Frontal cortex (tissue), 3 donors: ENCODE measurements at regions not wholly inside any gene's neighbourhood (a gene's known extent, or its start where the extent isn't known, plus 50 kb on each side); places are given as distances from the start of the nearest gene placed in this dataset.
"Not testable (repeated sequence)": the region's sequence is repeated elsewhere in the genome, so short reads cannot be mapped to it uniquely, and the experiment has no call there.

Experiments
- DNase-seq, 2 donors: peaks; one replicate each; pipeline ENCODE4 v3.0.0; 2012; ENCODE audit warnings: low spot score in 2 of 2
- FAIRE-seq: peaks from 2 replicates; lab custom pipeline; 2012; peaks lifted over from hg19 to GRCh38; lab: Jason Lieb, UNC
- donor health status: control.
- donor health status: control.
- donor health status: control.

GRCh38 chr3:174336784-174337183 lies 522.4 kb upstream of the NAALADL2 start:
- no peak for DNase-seq
- no peak for FAIRE-seq

GRCh38 chr3:174337227-174337626 lies 521.9 kb upstream of the NAALADL2 start:
- no peak for DNase-seq
- FAIRE-seq: no peak

DNA sequence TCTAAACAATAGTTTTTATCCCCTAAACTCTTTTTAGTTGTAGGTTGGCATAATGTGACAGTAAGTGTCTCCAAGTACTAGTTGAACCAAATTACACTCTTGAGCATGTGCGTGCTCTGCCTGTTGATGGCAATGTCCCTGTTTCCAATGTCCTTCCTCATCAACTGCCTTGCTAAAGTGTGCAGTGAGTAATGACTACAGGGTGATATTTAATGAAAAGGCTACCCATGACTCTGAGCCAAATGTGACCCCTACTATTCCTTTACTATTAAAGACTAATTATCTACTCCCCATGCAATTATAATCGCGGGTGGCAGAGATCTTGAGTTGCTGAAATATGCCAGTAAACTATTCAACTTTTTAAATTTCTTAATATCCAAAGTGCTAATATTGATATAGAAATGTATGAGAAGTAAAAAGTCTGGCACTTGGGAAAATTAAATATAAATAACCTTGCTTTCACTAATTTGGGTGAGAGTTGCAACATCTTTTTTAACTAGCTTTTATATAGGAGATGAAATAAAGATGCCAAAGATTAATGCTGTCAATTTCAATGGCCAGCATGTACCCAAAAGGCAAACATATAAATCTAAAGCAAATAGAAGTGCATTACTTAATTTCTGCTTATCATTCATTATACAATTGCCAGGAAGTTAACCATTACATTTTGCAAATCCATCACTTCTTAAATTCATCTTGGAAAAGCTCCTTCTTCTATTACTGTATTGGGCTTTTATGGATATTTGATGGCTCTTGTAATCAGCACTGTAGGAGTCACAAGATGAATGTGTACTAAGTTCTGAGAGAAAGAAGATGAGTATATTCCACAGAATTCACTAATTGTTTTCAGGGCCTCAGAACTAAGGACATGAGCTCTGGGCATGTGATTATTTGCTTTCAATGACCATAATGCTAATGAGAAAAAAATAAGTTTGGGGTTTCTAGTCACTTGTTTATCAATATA lies 518.2 kb upstream of the NAALADL2 start:
- FAIRE-seq (no peak), DNase-seq (no peak)

GRCh38 chr3:174342171-174342570 lies 517.0 kb upstream of the NAALADL2 start:
- FAIRE-seq: no peak
- DNase-seq: no peak

GRCh38 chr3:174342941-174343501 lies 516.1 kb upstream of the NAALADL2 start:
- FAIRE-seq: no peak
- no peak for DNase-seq

GRCh38 chr3:174346141-174346540 lies 513.0 kb upstream of the NAALADL2 start:
- FAIRE-seq (no peak), DNase-seq (no peak)

DNA sequence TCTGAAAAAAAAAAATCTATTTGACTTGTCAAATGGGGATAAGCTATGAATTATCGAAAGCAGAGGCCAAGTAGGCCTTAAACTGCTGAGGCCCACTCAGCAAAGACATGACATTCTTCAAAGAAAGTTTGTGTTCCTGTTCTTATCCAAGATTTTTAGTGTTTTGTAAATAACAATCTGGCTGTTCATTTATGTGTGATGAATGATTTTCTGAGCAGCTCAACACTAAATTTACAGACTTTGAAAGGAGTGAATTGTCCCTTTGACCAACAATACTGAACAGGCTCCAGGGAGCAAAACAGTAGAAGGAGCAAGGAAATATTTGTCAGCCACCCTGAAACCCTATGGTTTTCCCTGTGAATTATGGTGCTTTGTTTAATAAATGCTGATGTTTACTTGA lies 512.6 kb upstream of the NAALADL2 start:
- DNase-seq (no peak), FAIRE-seq (no peak)

DNA sequence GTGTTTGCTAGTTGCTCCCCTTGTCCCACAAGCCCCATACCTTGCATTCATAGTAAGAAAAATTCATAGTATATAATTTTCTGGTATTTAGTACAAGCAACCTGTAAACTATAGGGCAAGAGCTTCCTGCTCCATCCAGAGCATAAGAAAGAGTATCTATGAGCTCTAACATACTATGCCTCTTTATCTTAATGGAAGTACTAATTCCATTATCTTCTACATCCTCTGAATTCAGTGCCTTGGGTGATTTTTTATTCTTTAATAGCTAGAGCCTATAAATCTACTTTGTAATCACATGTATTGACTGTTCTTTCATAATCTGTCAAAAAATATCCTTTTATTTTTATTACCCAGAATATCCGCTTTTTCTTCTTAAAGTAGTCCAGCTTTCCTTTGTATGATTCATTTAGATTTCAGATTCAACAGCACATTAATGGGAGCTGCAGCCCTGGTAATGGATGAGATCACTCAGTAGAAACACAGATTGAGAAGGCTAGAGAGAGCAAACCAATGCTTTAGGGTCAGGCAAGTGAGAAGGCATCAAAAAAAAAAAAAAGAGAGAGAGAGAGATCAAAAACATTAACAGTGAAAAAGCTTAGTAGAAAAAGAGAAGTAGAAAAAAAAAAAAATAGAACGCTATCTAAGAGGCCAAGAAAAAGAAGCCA lies 511.5 kb upstream of the NAALADL2 start:
- DNase-seq (no peak), FAIRE-seq (no peak)

GRCh38 chr3:174352227-174352626 lies 506.9 kb upstream of the NAALADL2 start:
- no peak for FAIRE-seq
- DNase-seq: no peak

- FAIRE-seq: no peak
- DNase-seq: no peak
Observed at GRCh38 chr3:174355505-174355904, 503.6 kb upstream of the NAALADL2 start.

DNA sequence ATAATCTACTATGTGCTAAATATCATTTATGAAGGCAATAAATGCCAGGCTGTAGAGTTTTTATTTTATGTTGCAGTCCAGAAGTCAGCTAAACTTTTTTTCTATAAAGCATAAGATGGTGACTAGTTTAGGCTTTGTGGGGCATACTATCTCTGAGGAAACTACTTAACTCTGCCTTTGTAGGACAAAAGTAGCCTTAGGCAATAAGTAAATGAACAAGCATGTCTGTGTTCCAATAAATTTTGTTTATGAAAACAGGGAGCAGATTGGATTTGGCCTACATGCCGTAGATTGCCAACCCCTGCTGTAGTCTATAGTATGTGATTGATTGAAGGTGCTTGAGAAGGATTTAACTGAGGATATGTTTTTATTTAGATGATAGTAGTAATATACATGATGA lies 502.5 kb upstream of the NAALADL2 start:
- DNase-seq (no peak), FAIRE-seq (no peak)

DNA sequence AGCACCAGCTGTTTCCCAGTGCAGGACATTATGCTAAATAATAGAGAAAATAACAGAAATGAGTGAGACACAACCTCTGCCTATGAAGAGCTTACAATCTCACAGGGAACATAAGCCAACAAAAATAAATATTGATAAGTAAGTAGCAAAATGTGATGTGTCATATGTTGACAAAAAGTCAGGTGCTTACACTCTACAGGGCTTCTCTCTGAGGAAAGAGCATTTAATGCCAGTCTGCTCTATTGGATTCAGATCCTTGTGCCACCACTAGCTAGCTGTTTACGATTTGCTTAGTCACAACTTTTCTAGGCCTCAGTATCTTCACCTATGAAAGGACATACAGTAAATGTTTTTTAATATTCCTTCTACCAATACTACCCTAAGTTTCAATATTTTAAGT lies 500.9 kb upstream of the NAALADL2 start:
- FAIRE-seq: no peak
- DNase-seq: no peak

DNA sequence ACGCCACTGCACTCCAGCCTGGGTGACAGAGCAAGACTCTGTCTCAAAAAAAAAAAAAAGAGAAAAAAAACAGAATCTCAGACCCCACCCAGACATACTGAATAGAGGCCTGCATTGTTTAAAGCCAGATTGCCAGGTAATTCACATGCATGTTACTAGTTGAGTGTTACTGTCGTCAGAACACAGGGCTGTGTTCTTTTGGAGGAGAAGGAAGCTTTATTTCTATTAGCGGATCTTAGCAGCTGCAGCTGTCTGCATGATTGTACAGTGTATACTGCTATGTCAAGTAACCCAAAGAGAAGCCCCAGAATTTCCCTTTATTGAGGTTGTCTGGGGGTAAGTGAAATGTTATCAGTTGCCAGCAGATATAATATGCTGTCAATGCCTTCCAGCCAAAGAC lies 496.6 kb upstream of the NAALADL2 start:
- DNase-seq: no peak
- no peak for FAIRE-seq

DNA sequence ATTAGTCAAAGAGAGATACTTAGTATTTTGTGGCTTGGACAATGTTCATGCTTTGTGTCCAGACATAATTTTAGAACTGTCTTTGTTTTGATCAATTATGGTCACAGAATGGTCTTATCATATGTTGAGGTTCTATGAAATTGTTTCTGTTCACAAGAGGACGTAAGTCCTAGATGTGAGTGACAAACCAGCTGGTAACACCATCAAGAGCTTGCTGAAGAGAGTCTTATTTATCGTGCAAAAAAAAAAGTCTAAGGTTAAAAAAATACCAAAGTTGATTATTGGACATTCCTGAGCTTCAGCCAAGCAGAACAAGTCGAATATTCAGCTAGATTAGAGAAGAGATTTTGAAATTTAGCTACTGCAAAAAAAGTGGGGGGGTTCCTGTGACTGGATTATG lies 495.9 kb upstream of the NAALADL2 start:
- FAIRE-seq: no peak
- no peak for DNase-seq

DNA sequence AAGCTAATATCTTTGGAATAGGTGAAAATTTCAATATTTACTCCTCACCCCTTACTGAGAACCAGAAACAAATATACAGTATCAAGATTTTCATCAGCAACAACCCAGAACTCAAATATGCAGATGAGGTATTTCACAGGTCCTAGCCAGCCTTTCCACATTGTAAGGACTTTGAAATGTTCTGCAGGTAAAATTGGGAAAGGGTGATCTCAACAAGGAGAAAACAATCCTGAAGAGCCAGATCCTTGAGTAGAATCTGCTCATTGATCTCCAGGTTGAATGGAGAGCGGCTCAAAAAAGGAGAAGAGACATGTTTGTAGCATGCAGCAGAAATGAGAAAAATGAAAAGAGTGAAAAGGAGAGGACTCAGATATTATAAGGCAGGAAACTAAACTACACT lies 493.3 kb upstream of the NAALADL2 start:
- DNase-seq (no peak), FAIRE-seq (no peak)

- DNase-seq, FAIRE-seq: not testable (repeated sequence)
Observed at GRCh38 chr3:174366904-174367303, 492.2 kb upstream of the NAALADL2 start.

GRCh38 chr3:174376346-174376745 lies 482.8 kb upstream of the NAALADL2 start:
- no peak for DNase-seq
- FAIRE-seq: no peak

GRCh38 chr3:174377096-174377495 lies 482.0 kb upstream of the NAALADL2 start:
- DNase-seq (no peak), FAIRE-seq (no peak)

GRCh38 chr3:174377684-174378083 lies 481.4 kb upstream of the NAALADL2 start:
- no peak for FAIRE-seq
- no peak for DNase-seq

DNA sequence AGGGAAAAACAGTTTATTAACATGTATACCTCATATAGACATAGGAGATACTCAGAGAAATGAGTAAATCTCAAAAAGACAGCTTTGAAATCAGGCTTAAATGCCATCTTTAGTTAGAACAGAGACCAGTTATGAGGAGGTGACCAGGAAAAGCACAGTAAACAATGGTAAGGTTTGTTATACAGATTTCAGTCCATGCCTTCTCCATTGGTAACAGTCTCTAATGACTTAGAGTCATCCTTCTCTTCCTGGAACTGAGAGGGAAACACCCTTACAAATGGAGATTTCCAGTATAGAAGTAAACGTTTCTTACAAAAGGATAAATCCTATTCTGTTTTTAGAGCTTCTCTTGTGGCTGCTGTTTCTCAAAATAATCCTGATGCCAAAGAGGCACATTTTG lies 476.3 kb upstream of the NAALADL2 start:
- no peak for FAIRE-seq
- no peak for DNase-seq

- DNase-seq (no peak), FAIRE-seq (no peak)
Observed at GRCh38 chr3:174387736-174388135, 471.4 kb upstream of the NAALADL2 start.
